ENCODE measurements at regions not wholly inside any gene's neighbourhood (a gene's known extent, or its start where the extent isn't known, plus 50 kb on each side); places are given as distances from the start of the nearest gene placed in this dataset.

GRCh38 chr3:197407526-197407925, 109.1 kb upstream of the DLG1 start:
- 75% methylated on average over 3 of the region's 3 CpGs; no CpG with 5 or more reads in 1 of the 2 experiments for WGBS, 2 experiments (ENCODE audit: insufficient coverage in 1 of 2, insufficient read length in 1 of 2)
- H3K27ac Mint-ChIP-seq: no peak overlapping the region
- H3K27ac ChIP-seq (ENCODE audit: low read depth, low read length): no peak overlapping the region
- no peak for DNase-seq
- no peak overlapping the region for H3K4me3 Mint-ChIP-seq
- no peaks in the 10 kb centered on the region for H3K27me3 ChIP-seq (ENCODE audit: control insufficient read depth, insufficient read depth, low read length, poor library complexity, severe bottlenecking)
- H3K36me3 Mint-ChIP-seq (ENCODE audit: low read depth): peaks cover 4% of the 10 kb centered on the region
- no peaks in the 10 kb centered on the region for H3K4me1 Mint-ChIP-seq
- H3K36me3 ChIP-seq (ENCODE audit: control insufficient read depth, insufficient read depth, low read length): no peaks in the 10 kb centered on the region
- no peak for TF ChIP-seq CTCF (conservative IDR thresholded peaks at IDR 0.05)
- H3K9ac ChIP-seq (ENCODE audit: extremely low read depth, low read length, poor library complexity, severe bottlenecking): no peak overlapping the region
- peaks cover 37% of the 10 kb centered on the region for H3K9me3 Mint-ChIP-seq
- no peak overlapping the region for H3K4me3 ChIP-seq (ENCODE audit: low read length)
- H3K4me1 ChIP-seq (ENCODE audit: control insufficient read depth, insufficient read depth, low read length): no peaks in the 10 kb centered on the region
- peaks cover 1% of the 10 kb centered on the region for H3K27me3 Mint-ChIP-seq (ENCODE audit: insufficient read depth)
- peaks cover 18% of the 10 kb centered on the region for H3K9me3 ChIP-seq (ENCODE audit: control insufficient read depth, low read length)

GRCh38 chr3:197407053-197407452, 108.6 kb upstream of the DLG1 start:
- Histone ChIP-seq H3K9me3 (ENCODE audit: control insufficient read depth, low read length) (peaks cover 18% of the 10 kb centered on the region), H3K4me3 (ENCODE audit: low read length) (no peak overlapping the region), H3K36me3 (ENCODE audit: control insufficient read depth, insufficient read depth, low read length) (no peaks in the 10 kb centered on the region), H3K27ac (ENCODE audit: low read depth, low read length) (no peak overlapping the region), H3K4me1 (ENCODE audit: control insufficient read depth, insufficient read depth, low read length) (no peaks in the 10 kb centered on the region), H3K9ac (ENCODE audit: extremely low read depth, low read length, poor library complexity, severe bottlenecking) (no peak overlapping the region), H3K27me3 (ENCODE audit: control insufficient read depth, insufficient read depth, low read length, poor library complexity, severe bottlenecking) (no peaks in the 10 kb centered on the region)
- WGBS, 2 experiments (ENCODE audit: insufficient coverage in 1 of 2, insufficient read length in 1 of 2): 91 to 92% methylated on average over 13 to 15 of the region's 15 CpGs
- Mint-ChIP-seq H3K4me1 (no peaks in the 10 kb centered on the region), H3K36me3 (ENCODE audit: low read depth) (peaks cover 4% of the 10 kb centered on the region), H3K9me3 (peaks cover 33% of the 10 kb centered on the region), H3K27me3 (ENCODE audit: insufficient read depth) (peaks cover 1% of the 10 kb centered on the region), H3K27ac (no peak overlapping the region), H3K4me3 (no peak overlapping the region)
- DNase-seq: no peak
- TF ChIP-seq CTCF (conservative IDR thresholded peaks at IDR 0.05): no peak

GRCh38 chr3:197406266-197406665, 107.9 kb upstream of the DLG1 start:
- no peak for DNase-seq
- TF ChIP-seq CTCF (conservative IDR thresholded peaks at IDR 0.05): no peak
- no peak overlapping the region for H3K4me3 ChIP-seq (ENCODE audit: low read length)
- H3K27ac ChIP-seq (ENCODE audit: low read depth, low read length): no peak overlapping the region
- H3K9me3 ChIP-seq (ENCODE audit: control insufficient read depth, low read length): peaks cover 18% of the 10 kb centered on the region
- H3K9ac ChIP-seq (ENCODE audit: extremely low read depth, low read length, poor library complexity, severe bottlenecking): no peak overlapping the region
- peaks cover 28% of the 10 kb centered on the region for H3K9me3 Mint-ChIP-seq
- peaks cover 4% of the 10 kb centered on the region for H3K36me3 Mint-ChIP-seq (ENCODE audit: low read depth)
- H3K27ac Mint-ChIP-seq: no peak overlapping the region
- no peaks in the 10 kb centered on the region for H3K36me3 ChIP-seq (ENCODE audit: control insufficient read depth, insufficient read depth, low read length)
- 83 to 100% methylated on average over 3 to 7 of the region's 7 CpGs for WGBS, 2 experiments (ENCODE audit: insufficient coverage in 1 of 2, insufficient read length in 1 of 2)
- no peak overlapping the region for H3K4me3 Mint-ChIP-seq
- H3K27me3 ChIP-seq (ENCODE audit: control insufficient read depth, insufficient read depth, low read length, poor library complexity, severe bottlenecking): no peaks in the 10 kb centered on the region
- no peaks in the 10 kb centered on the region for H3K4me1 ChIP-seq (ENCODE audit: control insufficient read depth, insufficient read depth, low read length)
- no peaks in the 10 kb centered on the region for H3K4me1 Mint-ChIP-seq
- H3K27me3 Mint-ChIP-seq (ENCODE audit: insufficient read depth): peaks cover 1% of the 10 kb centered on the region
